ENCODE measurements at regions not wholly inside any gene's neighbourhood (a gene's known extent, or its start where the extent isn't known, plus 50 kb on each side); places are given as distances from the start of the nearest gene placed in this dataset.

DNA sequence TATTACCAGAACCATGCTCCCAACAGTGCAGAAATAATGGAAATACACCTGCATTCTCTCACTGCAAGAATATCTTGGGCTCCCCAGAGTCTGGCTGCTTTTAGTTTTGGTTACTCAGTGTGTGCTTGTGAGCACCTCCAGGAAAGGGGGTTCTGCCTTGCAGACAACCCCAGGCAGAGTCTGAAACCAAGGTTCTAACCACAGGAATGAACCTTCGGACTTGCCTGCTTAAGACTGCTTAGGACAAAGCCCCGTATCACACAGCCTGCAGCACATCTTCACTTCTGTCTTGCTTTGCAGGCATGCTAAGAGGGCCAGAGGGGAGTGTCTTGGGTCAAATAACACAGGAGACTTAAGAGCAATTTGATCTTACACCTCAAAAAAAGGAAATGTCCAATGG lies 94.8 kb upstream of the SPATA31C2 start:
- no peak for TF ChIP-seq POLR2AphosphoS5 (IDR thresholded peaks at IDR 0.05; ENCODE audit: low read depth)
- TF ChIP-seq, protein P1, sequence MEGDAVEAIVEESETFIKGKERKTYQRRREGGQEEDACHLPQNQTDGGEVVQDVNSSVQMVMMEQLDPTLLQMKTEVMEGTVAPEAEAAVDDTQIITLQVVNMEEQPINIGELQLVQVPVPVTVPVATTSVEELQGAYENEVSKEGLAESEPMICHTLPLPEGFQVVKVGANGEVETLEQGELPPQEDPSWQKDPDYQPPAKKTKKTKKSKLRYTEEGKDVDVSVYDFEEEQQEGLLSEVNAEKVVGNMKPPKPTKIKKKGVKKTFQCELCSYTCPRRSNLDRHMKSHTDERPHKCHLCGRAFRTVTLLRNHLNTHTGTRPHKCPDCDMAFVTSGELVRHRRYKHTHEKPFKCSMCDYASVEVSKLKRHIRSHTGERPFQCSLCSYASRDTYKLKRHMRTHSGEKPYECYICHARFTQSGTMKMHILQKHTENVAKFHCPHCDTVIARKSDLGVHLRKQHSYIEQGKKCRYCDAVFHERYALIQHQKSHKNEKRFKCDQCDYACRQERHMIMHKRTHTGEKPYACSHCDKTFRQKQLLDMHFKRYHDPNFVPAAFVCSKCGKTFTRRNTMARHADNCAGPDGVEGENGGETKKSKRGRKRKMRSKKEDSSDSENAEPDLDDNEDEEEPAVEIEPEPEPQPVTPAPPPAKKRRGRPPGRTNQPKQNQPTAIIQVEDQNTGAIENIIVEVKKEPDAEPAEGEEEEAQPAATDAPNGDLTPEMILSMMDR (conservative IDR thresholded peaks at IDR 0.05; ENCODE audit: low read depth in 2 of 2), result no peak

Data from GM23338 (cell line).